22Rv1 (cell line): ENCODE measurements at regions not wholly inside any gene's neighbourhood (a gene's known extent, or its start where the extent isn't known, plus 50 kb on each side); places are given as distances from the start of the nearest gene placed in this dataset.

Source experiments
- ZFX ChIP-seq: fragments of 450-650 bp; IDR thresholded peaks from 2 replicates; pipeline ENCODE4 v1.6.1; 2017; ENCODE audit warnings: antibody characterized with exemption, borderline replicate concordance
- TF ChIP-seq, protein P1 (sequence below): fragments of 450-650 bp; IDR thresholded peaks from 2 replicates; pipeline ENCODE4 v1.5.1; 2017; ENCODE audit warnings: mild to moderate bottlenecking

- TF ChIP-seq, protein P1, sequence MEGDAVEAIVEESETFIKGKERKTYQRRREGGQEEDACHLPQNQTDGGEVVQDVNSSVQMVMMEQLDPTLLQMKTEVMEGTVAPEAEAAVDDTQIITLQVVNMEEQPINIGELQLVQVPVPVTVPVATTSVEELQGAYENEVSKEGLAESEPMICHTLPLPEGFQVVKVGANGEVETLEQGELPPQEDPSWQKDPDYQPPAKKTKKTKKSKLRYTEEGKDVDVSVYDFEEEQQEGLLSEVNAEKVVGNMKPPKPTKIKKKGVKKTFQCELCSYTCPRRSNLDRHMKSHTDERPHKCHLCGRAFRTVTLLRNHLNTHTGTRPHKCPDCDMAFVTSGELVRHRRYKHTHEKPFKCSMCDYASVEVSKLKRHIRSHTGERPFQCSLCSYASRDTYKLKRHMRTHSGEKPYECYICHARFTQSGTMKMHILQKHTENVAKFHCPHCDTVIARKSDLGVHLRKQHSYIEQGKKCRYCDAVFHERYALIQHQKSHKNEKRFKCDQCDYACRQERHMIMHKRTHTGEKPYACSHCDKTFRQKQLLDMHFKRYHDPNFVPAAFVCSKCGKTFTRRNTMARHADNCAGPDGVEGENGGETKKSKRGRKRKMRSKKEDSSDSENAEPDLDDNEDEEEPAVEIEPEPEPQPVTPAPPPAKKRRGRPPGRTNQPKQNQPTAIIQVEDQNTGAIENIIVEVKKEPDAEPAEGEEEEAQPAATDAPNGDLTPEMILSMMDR: no peak
- no peak for TF ChIP-seq ZFX
Measured at GRCh38 chr7:46007194-46007593, 86.1 kb upstream of the IGFBP3 start.
